ENCODE measurements at regions not wholly inside any gene's neighbourhood (a gene's known extent, or its start where the extent isn't known, plus 50 kb on each side); places are given as distances from the start of the nearest gene placed in this dataset.
A peak's percentile ranks its signal among the peaks of the same experiment; 100 is the strongest.

GRCh38 chr3:177513815-177514610, 316.7 kb upstream of the TBL1XR1 start:
- Histone ChIP-seq H3K27ac (ENCODE audit: low read depth, low read length) (no peak overlapping the region), H3K9me3 (ENCODE audit: control insufficient read depth, insufficient read depth, low read length) (no peaks in the 10 kb centered on the region), H3K4me3 (ENCODE audit: low read depth, low read length) (no peak overlapping the region), H3K27me3 (ENCODE audit: control insufficient read depth, insufficient read depth, low read length) (no peaks in the 10 kb centered on the region)
- DNase-seq (ENCODE audit: low read depth, low spot score), result no peak
- TF ChIP-seq CTCF (IDR thresholded peaks at IDR 0.05; ENCODE audit: low read depth, low read length), result no peak
- ChIA-PET CTCF (interaction anchor here (1.3 to 1.6 kb wide), 2 partner anchors 463 to 871 kb away, joined by 3 to 7 read pairs; no protein-coding TSS in a partner anchor), POLR2A (no interaction called here)

GRCh38 chr3:177514611-177515499, 317.6 kb upstream of the TBL1XR1 start:
- TF ChIP-seq CTCF (IDR thresholded peaks at IDR 0.05; ENCODE audit: low read depth, low read length), result no peak
- POLR2A ChIA-PET, result no interaction called here
- CTCF ChIA-PET, result interaction anchor here (0.6 to 1.6 kb wide), 3 partner anchors 419 to 870 kb away, joined by 3 to 7 read pairs (median 3); no protein-coding TSS in a partner anchor

GRCh38 chr3:177515786-177516157, 318.5 kb upstream of the TBL1XR1 start:
- no peak for TF ChIP-seq CTCF (IDR thresholded peaks at IDR 0.05; ENCODE audit: low read depth, low read length)
- POLR2A ChIA-PET, result interaction anchor here (0.7 to 1.4 kb wide), 2 partner anchors 74 to 530 kb away, joined by 3 to 4 read pairs; no protein-coding TSS in a partner anchor
- peak overlapping the region; percentile 74 for H3K27ac ChIP-seq (ENCODE audit: low read depth, low read length)
- peaks cover 3% of the 10 kb centered on the region; the same call in 1 of the 2 replicates for H3K9me3 ChIP-seq (ENCODE audit: control insufficient read depth, insufficient read depth, low read length)
- CTCF ChIA-PET, result no interaction called here
- H3K4me3 ChIP-seq (ENCODE audit: low read depth, low read length), result no peak overlapping the region
- no peak for DNase-seq (ENCODE audit: low read depth, low spot score)
- H3K27me3 ChIP-seq (ENCODE audit: control insufficient read depth, insufficient read depth, low read length), result no peaks in the 10 kb centered on the region

More at GRCh38 chr3:177514611-177515499, 317.6 kb upstream of the TBL1XR1 start:
- Histone ChIP-seq H3K9me3 (ENCODE audit: control insufficient read depth, insufficient read depth, low read length) (peaks cover 3% of the 10 kb centered on the region; the same call in 1 of the 2 replicates), H3K27me3 (ENCODE audit: control insufficient read depth, insufficient read depth, low read length) (no peaks in the 10 kb centered on the region), H3K27ac (ENCODE audit: low read depth, low read length) (no peak overlapping the region), H3K4me3 (ENCODE audit: low read depth, low read length) (no peak overlapping the region)
- no peak for DNase-seq (ENCODE audit: low read depth, low spot score)

- ChIA-PET CTCF (interaction anchor here (0.6 kb wide), 1 partner anchor 869 kb away, joined by 3 read pairs; no protein-coding TSS in a partner anchor), POLR2A (interaction anchor here (0.7 to 1.4 kb wide), 3 partner anchors 73 to 531 kb away, joined by 3 to 4 read pairs (median 4); no protein-coding TSS in a partner anchor)
- Histone ChIP-seq H3K27ac (ENCODE audit: low read depth, low read length) (peak overlapping the region; percentile 74), H3K9me3 (ENCODE audit: control insufficient read depth, insufficient read depth, low read length) (peaks cover 3% of the 10 kb centered on the region; the same call in 1 of the 2 replicates), H3K27me3 (ENCODE audit: control insufficient read depth, insufficient read depth, low read length) (no peaks in the 10 kb centered on the region), H3K4me3 (ENCODE audit: low read depth, low read length) (no peak overlapping the region)
- DNase-seq (ENCODE audit: low read depth, low spot score), result peak; percentile 81
- no peak for TF ChIP-seq CTCF (IDR thresholded peaks at IDR 0.05; ENCODE audit: low read depth, low read length)
Observed at GRCh38 chr3:177516158-177517011, 319.1 kb upstream of the TBL1XR1 start.
